GM19397 (cell line): ENCODE measurements at regions not wholly inside any gene's neighbourhood (a gene's known extent, or its start where the extent isn't known, plus 50 kb on each side); places are given as distances from the start of the nearest gene placed in this dataset.
"Not testable (repeated sequence)": the region's sequence is repeated elsewhere in the genome, so short reads cannot be mapped to it uniquely, and the experiment has no call there.

ENCODE experiments used
- ATAC-seq: cut with Tn5 transposase; IDR thresholded peaks from one replicate; pipeline ENCODE4 v1.9.1; 2021; ENCODE audit warnings: mild to moderate bottlenecking, moderate library complexity; ENCODE audit not compliant: unreplicated experiment

- no peak for ATAC-seq
Measured at GRCh38 chr5:60519372-60519771, 180.6 kb downstream of the DEPDC1B start.

- no peak for ATAC-seq
Measured at GRCh38 chr5:60517850-60518249, 182.1 kb downstream of the DEPDC1B start.

GRCh38 chr5:60517094-60517694 is 182.8 kb downstream of the DEPDC1B start:
- no peak for ATAC-seq

- ATAC-seq, result no peak
Measured at GRCh38 chr5:60516688-60517087, 183.3 kb downstream of the DEPDC1B start.

- no peak for ATAC-seq
Measured at GRCh38 chr5:60514152-60514551, 185.8 kb downstream of the DEPDC1B start.

- no peak for ATAC-seq
Measured at GRCh38 chr5:60512117-60512516, 187.8 kb downstream of the DEPDC1B start.

- ATAC-seq, result no peak
Measured at GRCh38 chr5:60510663-60511062, 189.3 kb downstream of the DEPDC1B start.

GRCh38 chr5:60510049-60510448 is 189.9 kb downstream of the DEPDC1B start:
- no peak for ATAC-seq

GRCh38 chr5:60509519-60509918 is 190.4 kb downstream of the DEPDC1B start:
- ATAC-seq, result no peak

- no peak for ATAC-seq
Measured at GRCh38 chr5:60507687-60508086, 192.3 kb downstream of the DEPDC1B start.

GRCh38 chr5:60505373-60506171 is 194.4 kb downstream of the DEPDC1B start:
- ATAC-seq, result no peak

- no peak for ATAC-seq
Measured at GRCh38 chr5:60504342-60504741, 195.6 kb downstream of the DEPDC1B start.

- ATAC-seq, result no peak
Measured at GRCh38 chr5:60503771-60504170, 196.2 kb downstream of the DEPDC1B start.

GRCh38 chr5:60497706-60498500 is 202.1 kb downstream of the DEPDC1B start:
- no peak for ATAC-seq

GRCh38 chr5:60495644-60496520 is 204.1 kb downstream of the DEPDC1B start:
- ATAC-seq, result no peak

- peak; percentile 93 for ATAC-seq
Measured at GRCh38 chr5:60494635-60495034, 205.3 kb downstream of the DEPDC1B start.

GRCh38 chr5:60494144-60494543 is 205.8 kb downstream of the DEPDC1B start:
- ATAC-seq, result no peak

GRCh38 chr5:60493372-60493771 is 206.6 kb downstream of the DEPDC1B start:
- no peak for ATAC-seq

GRCh38 chr5:60492958-60493357 is 207.0 kb downstream of the DEPDC1B start:
- ATAC-seq, result no peak

- ATAC-seq, result not testable (repeated sequence)
Measured at GRCh38 chr5:60492358-60492757, 207.6 kb downstream of the DEPDC1B start.
